ENCODE measurements at regions not wholly inside any gene's neighbourhood (a gene's known extent, or its start where the extent isn't known, plus 50 kb on each side); places are given as distances from the start of the nearest gene placed in this dataset.

DNA sequence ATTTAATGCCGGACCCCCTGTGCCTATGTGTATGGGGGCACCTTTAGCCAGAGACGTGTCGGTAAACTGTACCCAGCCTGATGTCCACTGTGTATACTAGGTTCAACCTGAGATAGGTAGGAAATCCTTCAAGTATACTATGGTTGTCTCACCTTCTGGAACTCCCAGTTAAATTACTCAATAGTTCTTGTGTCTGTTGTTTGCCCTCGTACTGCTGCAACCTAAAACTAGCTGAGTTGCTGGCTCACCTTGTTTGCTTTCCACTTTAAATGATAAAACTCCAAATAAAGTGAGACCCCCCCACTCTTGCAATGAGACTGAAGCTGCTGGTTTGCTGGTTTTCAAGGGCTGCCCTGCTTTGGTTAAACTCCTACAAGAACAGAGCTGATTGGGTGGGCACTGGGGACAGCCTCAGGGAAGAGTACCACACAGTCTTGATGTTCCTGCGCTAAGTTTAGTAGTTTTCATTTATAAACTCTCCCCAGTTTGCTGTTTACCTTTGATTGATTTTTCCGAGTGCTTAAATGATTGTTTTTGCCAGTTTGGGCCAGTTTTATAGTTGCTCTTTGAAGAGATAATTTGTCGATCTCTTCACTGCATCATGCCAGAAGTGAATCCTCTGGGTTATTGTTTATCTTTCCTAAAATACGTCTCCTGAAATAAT lies 1281.8 kb upstream of the MAP3K7 start:
- no peak for DNase-seq

DNA sequence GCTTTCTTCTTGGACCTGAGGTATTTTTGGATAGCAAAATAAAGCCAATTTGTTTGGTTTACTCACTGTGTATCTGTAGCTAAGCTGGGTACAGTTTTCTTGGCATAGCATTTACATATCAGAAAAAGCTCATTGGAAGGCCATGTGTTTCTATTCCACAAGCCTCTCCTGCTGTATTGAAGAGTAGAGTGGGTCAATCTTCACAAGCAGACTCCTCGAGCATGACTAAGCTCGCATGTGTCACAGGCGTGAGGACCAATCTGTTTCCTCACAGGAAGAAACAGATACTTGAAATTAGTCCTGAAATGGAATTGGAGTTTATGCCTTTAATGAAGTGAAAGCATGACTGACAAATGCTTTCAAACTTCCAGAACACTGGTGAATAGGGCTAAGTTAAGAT lies 1279.0 kb upstream of the MAP3K7 start:
- DNase-seq = no peak

DNA sequence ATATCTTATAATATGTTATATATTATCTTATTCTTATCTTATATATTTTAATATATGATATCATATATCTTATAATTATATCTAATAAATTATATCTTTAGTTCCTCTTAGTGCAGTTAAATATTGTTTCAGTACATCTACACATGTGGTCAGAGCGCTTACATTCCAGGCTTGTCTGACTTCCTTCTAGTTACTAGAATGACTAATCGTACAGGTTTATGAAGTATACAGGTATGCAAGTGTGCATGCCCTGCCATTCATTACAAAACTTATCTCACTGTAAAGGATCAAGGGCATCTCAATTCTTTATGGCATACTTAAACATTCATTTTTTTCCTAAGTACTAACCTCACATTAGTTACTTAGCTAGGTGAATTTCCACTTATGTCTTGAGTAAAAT lies 1278.0 kb upstream of the MAP3K7 start:
- no peak for DNase-seq

DNA sequence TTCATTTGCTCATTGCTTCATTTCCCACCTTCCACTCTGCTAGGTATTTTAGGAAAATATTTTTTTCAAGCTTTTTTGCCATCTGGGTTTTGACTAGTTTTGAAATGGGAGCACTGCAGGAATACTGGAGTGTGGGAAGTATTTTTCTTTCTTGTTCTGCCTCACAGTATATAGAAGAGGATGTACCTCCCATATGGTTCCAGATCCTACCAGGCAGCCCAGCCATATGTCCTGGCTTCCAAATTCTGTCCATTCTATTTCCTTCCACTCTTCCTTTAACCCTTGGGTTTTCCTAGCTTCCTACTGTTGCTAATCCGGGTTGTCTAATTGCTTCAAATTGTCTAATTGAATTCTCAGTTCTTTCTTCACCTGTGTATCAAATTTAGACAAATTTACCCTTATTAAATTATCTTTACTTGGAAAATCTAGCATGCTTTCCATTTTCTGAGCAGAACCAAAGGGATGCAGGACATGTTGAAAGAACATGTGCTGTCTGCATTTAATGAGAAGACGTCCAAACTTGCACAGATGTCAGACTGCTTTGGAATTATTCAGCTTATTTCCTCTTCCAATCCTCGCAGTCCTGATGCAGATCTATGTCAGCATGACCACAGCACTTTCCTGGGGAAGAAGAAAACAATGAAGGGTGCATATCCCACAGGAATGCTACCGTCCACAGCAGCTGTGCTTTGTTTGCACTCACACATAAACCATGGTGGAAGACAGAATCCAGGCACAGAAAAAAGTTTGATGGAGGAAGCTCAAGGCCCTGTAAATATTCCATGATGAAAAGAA lies 1273.9 kb upstream of the MAP3K7 start:
- DNase-seq = no peak

DNA sequence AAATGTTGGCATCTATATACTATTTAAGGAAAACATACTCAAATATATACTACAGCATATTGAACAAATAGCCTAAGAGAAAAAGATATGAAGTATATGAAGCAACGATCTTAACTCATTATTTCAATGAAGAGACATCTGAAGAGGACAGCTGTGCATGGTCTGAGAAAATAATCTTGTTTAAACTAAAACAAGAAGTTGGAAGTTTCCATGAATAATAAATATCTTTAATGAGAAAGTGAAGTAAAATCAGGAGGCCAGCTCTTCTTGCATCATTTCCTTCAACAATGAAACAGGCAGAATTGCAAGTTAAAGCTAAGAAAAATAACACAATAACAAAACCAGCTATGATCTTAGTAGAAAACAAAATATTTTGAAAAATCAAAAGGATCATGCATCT lies 1265.4 kb upstream of the MAP3K7 start:
- DNase-seq = no peak

DNA sequence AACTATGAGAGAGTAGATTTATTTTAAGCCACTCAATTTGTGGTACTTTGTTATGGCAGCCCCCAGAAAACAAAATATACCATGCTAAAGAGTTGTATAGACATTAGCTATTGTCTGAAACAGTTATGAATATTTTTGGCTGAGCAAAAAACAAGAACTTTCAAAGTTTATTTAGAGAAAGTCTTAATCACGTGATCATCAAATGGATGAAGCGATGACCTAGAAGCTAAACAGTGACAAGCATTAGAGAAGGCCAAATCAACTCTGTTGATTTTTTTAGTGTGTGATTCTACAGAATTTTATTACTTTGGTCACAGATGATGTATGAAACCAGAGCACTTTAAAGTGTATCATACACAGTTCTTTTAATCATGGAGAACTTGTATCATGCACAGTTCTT lies 1247.9 kb upstream of the MAP3K7 start:
- DNase-seq = no peak

DNA sequence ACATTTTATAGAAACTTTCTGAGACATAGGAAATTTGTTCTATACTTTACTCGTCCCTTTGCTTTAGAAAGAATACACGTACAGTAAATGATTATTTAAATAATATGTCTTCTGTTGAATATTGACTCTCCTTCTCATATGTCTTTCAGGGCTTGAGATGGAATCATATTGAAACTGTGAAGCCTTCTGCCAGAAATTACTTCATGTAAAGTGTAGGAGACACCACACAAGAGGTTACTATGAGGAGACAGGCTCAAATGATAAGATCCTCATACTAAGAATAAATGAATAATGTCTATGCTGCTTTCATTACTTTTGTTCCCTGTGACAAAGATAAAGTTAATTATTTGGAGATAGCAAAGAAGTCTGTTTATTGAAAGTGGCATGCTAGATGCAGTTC lies 1240.3 kb upstream of the MAP3K7 start:
- DNase-seq = no peak

DNA sequence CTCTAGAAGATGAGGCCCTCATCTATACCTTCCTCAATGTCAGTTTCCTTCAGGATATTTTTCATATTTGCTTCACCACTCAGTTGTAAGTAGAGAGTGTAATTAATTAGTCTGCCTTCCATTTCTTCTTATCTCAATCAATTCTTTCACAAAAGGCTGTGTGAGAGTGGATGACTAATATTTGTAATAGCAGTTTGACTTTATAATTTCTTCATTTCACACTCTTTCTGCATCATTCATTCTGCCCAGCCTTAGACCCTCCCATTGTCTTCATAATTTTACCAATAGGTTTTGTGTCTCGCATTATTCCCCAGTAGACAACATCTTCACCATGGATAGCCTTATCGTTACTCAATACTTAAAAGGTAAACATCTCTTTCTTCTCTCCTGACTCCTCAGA lies 1239.3 kb upstream of the MAP3K7 start:
- DNase-seq = no peak

DNA sequence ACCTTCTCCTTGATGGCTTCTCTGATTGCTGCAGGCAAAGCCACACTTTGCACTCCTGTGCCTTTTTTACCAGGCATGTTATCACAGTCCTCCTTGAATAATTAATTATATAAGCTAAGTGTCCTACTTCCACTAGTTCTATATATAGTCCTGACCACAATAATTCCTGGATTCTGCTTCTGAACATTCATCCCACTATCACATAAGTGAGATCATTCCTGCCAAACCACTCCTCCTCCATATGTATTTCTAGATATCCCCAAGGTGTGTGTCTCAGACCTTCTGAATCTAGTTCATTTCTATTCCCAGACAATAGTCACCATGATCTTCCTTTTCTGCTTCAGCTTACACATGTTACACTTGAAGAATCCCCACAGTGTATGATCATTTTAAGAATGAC lies 1237.5 kb upstream of the MAP3K7 start:
- DNase-seq = no peak

DNA sequence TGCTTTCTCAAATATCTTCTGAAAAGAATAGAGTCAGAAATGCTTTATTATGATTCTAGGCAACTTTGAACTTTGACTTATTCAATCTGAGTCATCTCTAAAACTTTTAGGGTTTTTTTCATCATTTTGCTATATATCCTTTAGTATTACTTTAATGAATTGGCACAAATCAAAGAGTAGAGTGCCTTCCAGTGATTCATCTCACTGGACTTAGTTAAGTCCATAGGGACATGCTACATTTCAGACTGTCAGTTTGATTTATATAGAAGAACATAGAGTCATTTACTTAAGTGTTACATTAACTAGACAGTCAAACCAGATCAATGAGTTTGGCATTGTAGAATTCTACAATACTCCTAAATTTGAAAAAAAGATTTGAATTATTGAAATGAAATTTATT lies 1235.7 kb upstream of the MAP3K7 start:
- no peak for DNase-seq

DNA sequence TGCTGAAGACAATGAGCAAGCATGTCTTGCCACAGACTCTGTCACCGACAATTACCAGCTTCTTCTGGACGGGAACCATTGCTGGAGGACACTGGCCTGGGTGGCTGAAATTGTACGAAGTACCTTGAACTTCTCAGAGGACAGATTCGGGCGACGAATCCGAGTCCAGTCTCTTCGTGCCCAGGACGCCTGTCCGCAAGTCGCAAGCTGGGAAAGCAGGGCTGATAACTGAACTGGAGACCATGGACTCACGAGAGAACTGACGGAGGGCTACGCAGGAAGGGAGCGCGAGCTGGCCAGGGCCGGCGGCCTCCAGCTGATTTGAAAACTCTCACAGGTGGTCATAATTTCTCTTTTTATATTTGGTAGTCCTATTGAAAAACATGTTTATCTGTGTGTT lies 1229.5 kb upstream of the MAP3K7 start:
- DNase-seq = peak; percentile 3

DNA sequence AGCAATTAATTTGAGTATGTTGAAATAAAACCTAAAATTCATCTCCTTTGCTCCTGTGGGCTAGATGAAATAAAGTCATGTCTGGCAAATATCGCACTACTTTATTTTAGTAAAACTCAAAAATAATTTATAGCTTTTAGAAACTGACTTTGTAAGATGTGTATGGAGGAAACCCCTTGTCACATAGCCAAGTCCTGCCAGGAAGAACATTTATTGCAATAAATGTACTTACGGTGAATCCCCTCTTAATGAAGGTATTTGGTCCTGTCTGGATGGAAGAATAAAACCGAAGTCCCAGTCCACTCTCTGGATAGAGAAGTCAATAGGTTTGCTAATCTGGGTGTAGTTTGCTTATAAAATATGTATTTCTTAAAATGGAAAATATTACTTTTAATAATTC lies 1226.8 kb upstream of the MAP3K7 start:
- DNase-seq = no peak

DNA sequence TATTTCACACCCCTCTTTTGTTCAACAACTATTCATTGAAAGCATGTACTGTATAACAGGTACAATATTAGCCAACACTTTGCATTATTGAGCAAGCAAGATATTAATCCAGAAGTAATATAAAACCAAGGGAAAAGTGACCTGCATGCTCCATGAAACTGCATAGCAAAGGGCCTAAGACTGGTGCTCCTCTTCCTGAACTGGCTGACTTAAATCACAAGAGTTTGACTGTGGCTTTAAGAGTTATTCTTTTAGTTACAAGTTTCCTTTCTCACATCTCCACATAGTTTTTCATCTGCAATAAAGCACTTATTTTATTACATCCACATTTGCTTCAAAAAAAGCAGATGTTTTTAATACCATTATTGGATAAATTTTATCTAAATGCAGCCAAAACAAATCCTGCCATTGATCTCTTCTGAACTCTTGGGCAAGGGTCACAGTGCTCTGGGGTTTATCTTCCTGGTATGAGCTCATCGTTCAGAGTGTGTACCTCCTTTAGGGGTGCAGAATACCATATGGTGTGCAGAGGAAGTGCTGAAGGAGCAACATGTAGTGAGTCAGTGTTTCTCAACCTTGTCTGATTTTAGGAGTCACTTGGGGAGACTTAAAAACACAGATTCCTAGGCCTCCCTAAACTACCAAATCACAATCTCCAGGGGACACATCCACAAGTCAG lies 1225.9 kb upstream of the MAP3K7 start:
- DNase-seq = no peak

DNA sequence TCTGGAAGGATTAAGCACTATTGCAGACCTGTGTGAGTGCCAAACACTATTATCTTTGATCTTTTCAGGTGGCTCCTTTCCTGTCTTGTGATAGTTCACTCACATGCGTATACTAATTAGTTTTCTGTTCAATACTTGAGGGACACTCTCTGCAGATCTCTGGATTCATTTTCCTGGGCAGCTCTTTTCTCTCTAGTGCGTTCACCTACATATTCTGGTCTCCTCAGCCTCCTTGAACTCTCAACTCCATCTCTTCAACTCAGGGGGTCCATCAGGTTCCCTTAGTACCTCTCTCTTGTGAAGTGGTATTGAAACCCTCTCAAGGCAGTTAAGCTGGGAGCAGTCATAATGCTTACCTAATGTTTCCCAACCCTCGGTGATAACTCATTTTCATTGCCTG lies 1218.1 kb upstream of the MAP3K7 start:
- DNase-seq = no peak

DNA sequence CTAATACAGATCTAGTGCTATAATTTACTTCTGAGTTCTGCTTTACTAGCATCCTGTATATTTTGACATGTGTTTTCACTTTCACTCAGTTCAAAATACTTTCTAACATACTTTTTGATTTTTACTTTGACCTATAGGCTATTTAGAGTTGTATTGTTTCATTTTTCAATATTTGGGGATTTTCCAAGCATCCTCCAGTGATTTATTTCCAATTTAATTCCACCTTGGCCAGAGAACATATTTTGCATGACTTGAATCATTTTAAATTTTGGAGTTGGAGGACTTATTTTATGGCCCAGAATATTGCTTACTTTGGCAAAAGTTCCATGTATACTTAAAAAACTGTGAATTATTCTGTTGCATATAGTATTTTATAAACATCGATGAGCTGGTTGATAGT lies 1215.6 kb upstream of the MAP3K7 start:
- no peak for DNase-seq

DNA sequence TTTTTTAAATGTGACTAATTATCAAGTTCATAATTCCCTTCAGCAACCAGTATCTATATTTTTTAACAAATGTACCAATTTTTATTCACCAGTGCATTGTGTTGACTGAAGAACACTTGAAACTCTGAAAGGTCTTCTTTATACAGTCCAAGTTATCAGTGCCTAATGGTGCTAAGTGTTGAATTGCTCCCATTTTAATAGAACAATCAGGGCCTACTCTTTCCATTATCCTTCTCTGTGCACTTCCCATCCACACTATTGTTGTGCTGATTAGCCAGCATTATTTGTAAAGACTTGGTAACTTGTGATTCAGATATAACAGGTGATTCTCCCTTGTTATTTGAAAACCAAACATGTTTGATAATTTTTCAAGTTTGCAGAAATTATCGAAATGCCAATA lies 1209.7 kb upstream of the MAP3K7 start:
- no peak for DNase-seq

DNA sequence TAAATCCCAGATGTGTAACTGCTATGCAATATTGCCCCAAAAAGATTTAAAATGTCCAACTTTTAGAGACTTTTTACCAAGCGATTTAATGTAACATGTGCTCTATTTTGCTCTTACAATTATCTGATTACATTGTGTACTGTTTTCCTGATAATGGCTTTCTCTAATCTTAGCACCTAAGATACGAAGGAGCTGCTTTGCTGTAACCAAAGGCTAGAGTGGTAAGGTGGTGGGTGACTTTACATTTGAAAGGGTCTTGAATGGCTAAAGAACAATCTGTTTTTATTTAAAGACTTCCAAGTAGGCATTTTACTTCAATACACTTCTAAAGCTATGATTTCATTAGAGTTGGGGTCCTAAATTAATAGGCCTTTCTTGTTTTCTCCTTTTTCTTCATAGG lies 1201.6 kb upstream of the MAP3K7 start:
- DNase-seq = no peak

DNA sequence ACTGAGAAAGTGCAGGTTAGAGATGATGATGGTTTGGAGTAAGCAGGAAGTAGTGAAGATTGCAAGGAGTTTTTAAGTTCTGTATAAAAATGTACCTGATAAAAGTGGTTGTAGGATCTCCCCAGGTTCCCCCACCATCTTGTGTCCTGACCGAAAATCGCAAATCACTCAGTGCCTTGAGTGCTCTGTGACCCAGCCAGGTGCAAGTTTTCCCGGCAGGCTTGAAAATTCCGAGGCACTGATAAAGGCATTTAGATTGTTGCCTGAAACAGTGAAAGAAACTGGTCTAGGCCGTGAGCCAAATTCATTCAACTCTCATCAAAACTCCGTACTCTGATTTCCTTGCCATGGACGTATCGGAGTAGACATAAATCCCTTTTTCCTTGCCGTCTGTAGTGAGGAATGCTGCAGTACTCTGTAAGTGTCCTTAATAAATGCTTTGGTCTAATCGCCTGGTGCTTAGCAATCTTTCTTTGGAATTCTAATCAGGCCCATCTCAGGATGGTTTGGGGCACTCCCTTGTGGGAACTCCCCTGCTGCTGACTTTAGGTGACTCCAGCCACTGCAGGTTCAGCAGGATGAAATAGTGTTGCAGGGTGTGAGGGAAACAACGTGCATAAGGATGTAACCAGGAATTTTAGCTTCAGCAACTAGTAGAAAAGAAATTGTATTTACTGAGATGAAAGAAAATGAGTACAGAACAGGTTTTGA lies 1199.8 kb upstream of the MAP3K7 start:
- no peak for DNase-seq

DNA sequence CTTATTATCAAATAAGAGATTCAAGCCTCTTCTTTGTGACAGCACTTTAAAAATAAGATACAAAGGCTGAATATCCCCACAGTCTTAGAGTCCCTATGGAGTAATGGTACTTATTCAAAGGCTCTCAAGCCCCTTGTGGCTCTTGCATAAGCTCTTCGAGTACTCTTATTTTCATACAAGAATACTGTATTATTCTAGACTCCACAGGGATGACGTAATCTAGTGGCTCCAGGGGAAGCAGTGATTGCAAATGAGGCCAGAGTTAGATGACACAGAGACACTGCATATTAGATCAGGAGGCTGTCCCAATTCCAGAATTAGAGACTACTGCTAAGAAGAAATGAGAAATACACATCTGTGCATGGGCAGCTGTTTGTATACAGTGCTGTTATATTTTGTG lies 1195.9 kb upstream of the MAP3K7 start:
- no peak for DNase-seq

DNA sequence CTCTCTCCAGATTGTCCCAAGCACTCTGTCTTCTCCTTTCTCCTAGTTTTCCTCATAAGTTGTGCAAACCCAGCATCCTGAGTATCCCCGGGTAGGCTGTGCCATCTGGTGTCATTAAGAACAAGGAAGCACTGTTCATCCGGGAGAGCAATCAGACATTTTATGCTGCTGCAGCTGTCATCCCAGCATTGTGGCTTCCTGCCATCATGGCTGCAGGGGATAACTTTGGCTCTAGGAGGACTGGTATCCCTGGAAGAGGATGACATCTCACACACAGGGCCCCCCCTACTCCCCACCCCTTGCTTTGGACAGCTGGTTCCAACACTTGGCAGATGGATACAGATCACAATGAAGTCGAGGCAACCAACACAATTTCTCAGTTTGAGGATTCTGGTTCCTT lies 1195.1 kb upstream of the MAP3K7 start:
- no peak for DNase-seq

DNA sequence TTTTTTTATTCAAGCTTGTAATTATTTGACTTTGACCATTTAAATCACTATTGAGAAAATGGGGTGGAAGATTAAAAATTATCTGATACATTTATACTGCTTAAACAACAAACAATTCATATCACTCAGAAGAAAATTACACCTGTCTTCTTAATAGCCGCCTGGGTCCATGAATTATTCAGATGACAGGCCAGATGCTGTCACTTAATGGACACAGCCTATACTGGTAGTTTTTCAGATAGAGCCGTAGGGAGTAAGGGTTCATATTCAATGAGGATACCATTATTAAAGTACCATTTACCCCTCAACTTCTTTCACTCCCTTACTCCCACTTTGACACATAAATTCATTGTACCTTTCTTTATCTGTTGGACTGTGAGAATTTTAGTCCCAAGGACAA lies 1193.4 kb upstream of the MAP3K7 start:
- no peak for DNase-seq

DNA sequence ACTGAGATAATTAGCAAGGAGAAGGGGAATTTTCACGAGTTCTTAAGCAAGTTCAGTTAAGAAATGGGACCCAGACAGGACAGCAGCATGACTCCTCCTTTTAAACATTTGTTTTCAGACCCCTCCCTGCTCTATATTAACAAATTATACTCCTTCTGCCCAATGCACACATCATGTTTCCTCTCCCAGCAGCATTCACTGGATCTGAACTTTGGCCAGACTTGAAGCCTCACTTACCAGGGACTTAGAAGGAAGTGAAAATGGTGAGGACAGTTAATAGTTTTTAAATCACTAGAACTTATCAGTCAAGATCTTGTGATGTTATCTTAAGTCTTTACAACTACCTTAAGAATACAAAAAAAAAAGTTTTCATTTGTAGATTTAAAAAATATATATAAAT lies 1174.7 kb upstream of the MAP3K7 start:
- DNase-seq = no peak

DNA sequence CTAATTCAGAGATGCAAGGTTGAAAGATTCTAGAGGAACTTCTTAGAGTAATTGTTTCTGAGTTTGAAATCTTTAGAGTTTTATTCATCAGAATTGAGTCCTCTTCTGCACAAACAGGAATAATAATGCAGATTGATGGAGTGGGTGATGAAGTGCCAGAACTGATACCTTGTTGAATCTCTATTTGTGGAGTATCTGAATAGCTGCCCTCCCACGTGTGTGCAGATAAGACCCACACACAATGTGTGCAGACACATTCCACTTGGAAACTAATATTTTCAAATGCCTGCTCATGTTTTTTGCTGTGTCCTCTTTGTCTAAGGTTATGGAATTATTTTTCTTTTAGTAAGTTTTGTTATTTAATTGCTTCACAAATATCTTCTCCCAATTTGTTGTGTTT lies 1167.8 kb upstream of the MAP3K7 start:
- DNase-seq = no peak

DNA sequence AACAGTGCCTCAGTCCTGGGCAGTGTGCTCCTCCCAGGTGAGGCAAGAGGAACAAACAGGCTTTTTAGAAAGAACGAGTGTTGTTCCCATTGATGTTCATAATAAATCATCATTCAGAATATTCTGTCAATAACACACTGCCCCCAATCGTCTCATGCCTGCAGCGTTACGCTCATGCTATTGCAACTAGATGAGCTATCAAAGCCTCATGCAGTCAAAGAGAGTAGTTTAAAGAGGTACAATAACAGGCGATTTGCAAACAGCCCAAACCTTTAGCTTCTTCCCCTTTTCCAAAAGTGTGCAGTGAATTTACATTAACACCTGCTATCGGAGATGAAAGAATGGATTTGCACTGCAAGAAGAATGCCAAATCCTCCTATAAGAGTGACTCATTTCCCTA lies 1164.7 kb upstream of the MAP3K7 start:
- DNase-seq = no peak

All from activated naive CD4-positive, alpha-beta T cell treated with anti-CD3 and anti-CD28 coated beads, Interleukin-2, amount 50 U/mL, for 16 hours (primary cell).